ENCODE measurements at regions not wholly inside any gene's neighbourhood (a gene's known extent, or its start where the extent isn't known, plus 50 kb on each side); places are given as distances from the start of the nearest gene placed in this dataset.

GRCh38 chr11:121780971-121781370 is 328.2 kb upstream of the SORL1-AS1 start:
- no peak for TF ChIP-seq GTF2F1 (IDR thresholded peaks at IDR 0.05; ENCODE audit: low read length)
- no peak for TF ChIP-seq CREB3 (CRISPR knock-in tag; IDR thresholded peaks at IDR 0.05)
- TF ChIP-seq POGK (CRISPR knock-in tag; conservative IDR thresholded peaks at IDR 0.05), result no peak
- no peak for TF ChIP-seq POLR2AphosphoS2 (IDR thresholded peaks at IDR 0.05; ENCODE audit: low read depth, low read length)
- no peak for TF ChIP-seq NFIC (IDR thresholded peaks at IDR 0.05; ENCODE audit: low read length)
- TF ChIP-seq ZNF510 (CRISPR knock-in tag; IDR thresholded peaks at IDR 0.05; ENCODE audit: low read depth), result no peak
- TF ChIP-seq JUN (CRISPR knock-in tag; IDR thresholded peaks at IDR 0.05), result no peak
- no peak for TF ChIP-seq CTCF (CRISPR knock-in tag; IDR thresholded peaks at IDR 0.05)

Data from HepG2 (cell line).